NOMO-1 treated with dmso at 0.1 percent for 144 hours (cell line): ENCODE measurements at regions not wholly inside any gene's neighbourhood (a gene's known extent, or its start where the extent isn't known, plus 50 kb on each side); places are given as distances from the start of the nearest gene placed in this dataset.
"Not testable (repeated sequence)": the region's sequence is repeated elsewhere in the genome, so short reads cannot be mapped to it uniquely, and the experiment has no call there.

Experiments
- DNase-seq: peaks from one replicate; lab custom pipeline; 2025; ENCODE audit not compliant: unreplicated experiment; lab: John Stamatoyannopoulos, UW

- no peak for DNase-seq
These were observed 77.4 kb upstream of the MEGF10 start for GRCh38 chr5:127213231-127213630.

- DNase-seq = no peak
These were observed 74.5 kb upstream of the MEGF10 start for GRCh38 chr5:127216143-127216542.

GRCh38 chr5:127216898-127217675, 73.5 kb upstream of the MEGF10 start:
- DNase-seq = no peak

- not testable (repeated sequence) for DNase-seq
These were observed 68.7 kb upstream of the MEGF10 start for GRCh38 chr5:127221936-127222335.

GRCh38 chr5:127222571-127223156, 67.9 kb upstream of the MEGF10 start:
- not testable (repeated sequence) for DNase-seq

GRCh38 chr5:127223256-127223974, 67.2 kb upstream of the MEGF10 start:
- no peak for DNase-seq

- no peak for DNase-seq
These were observed 62.7 kb upstream of the MEGF10 start for GRCh38 chr5:127227881-127228280.

GRCh38 chr5:127228540-127229184, 61.9 kb upstream of the MEGF10 start:
- no peak for DNase-seq

- DNase-seq = peak; percentile 65
These were observed 61.3 kb upstream of the MEGF10 start for GRCh38 chr5:127229185-127229889.

- DNase-seq = no peak
These were observed 59.5 kb upstream of the MEGF10 start for GRCh38 chr5:127231118-127231517.

- no peak for DNase-seq
These were observed 57.0 kb upstream of the MEGF10 start for GRCh38 chr5:127233590-127233989.

- DNase-seq = no peak
These were observed 55.5 kb upstream of the MEGF10 start for GRCh38 chr5:127235136-127235535.

GRCh38 chr5:127236254-127236653, 54.3 kb upstream of the MEGF10 start:
- no peak for DNase-seq
